GM18505 (cell line): ENCODE measurements at regions not wholly inside any gene's neighbourhood (a gene's known extent, or its start where the extent isn't known, plus 50 kb on each side); places are given as distances from the start of the nearest gene placed in this dataset.

ENCODE experiments used
- ATAC-seq: cut with Tn5 transposase; IDR thresholded peaks from one replicate; pipeline ENCODE4 v1.9.1; 2021; ENCODE audit not compliant: unreplicated experiment
- POLR2A ChIP-seq: IDR thresholded peaks from 4 replicates; pipeline ENCODE4 v1.6.1; 2011; ENCODE audit warnings: borderline replicate concordance; ENCODE audit not compliant: insufficient read depth, insufficient read length; ENCODE audit errors: extremely low read depth

GRCh38 chr6:159378411-159379328 is 209.5 kb downstream of the FNDC1 start:
- no peak for TF ChIP-seq POLR2A
- no peak for ATAC-seq

GRCh38 chr6:159376516-159377158 is 207.4 kb downstream of the FNDC1 start:
- TF ChIP-seq POLR2A, result no peak
- no peak for ATAC-seq

- no peak for ATAC-seq
Observed at GRCh38 chr6:159375014-159375413, 205.8 kb downstream of the FNDC1 start.

GRCh38 chr6:159373670-159374069 is 204.5 kb downstream of the FNDC1 start:
- ATAC-seq, result no peak
- no peak for TF ChIP-seq POLR2A

More at GRCh38 chr6:159375014-159375413, 205.8 kb downstream of the FNDC1 start:
- no peak for TF ChIP-seq POLR2A

GRCh38 chr6:159372333-159372732 is 203.1 kb downstream of the FNDC1 start:
- ATAC-seq, result no peak
- no peak for TF ChIP-seq POLR2A

GRCh38 chr6:159360306-159360705 is 191.1 kb downstream of the FNDC1 start:
- ATAC-seq, result no peak

GRCh38 chr6:159359581-159360297 is 190.5 kb downstream of the FNDC1 start:
- TF ChIP-seq POLR2A, result no peak
- no peak for ATAC-seq

More at GRCh38 chr6:159360306-159360705, 191.1 kb downstream of the FNDC1 start:
- TF ChIP-seq POLR2A, result no peak

GRCh38 chr6:159358562-159358961 is 189.4 kb downstream of the FNDC1 start:
- ATAC-seq, result no peak
- TF ChIP-seq POLR2A, result no peak

- TF ChIP-seq POLR2A, result no peak
Observed at GRCh38 chr6:159357211-159357915, 188.2 kb downstream of the FNDC1 start.

GRCh38 chr6:159353193-159353592 is 184.0 kb downstream of the FNDC1 start:
- no peak for TF ChIP-seq POLR2A

More at GRCh38 chr6:159357211-159357915, 188.2 kb downstream of the FNDC1 start:
- ATAC-seq, result no peak

GRCh38 chr6:159351707-159352106 is 182.5 kb downstream of the FNDC1 start:
- no peak for TF ChIP-seq POLR2A
- no peak for ATAC-seq

More at GRCh38 chr6:159353193-159353592, 184.0 kb downstream of the FNDC1 start:
- no peak for ATAC-seq

- no peak for TF ChIP-seq POLR2A
- ATAC-seq, result no peak
Observed at GRCh38 chr6:159349915-159350314, 180.7 kb downstream of the FNDC1 start.

- ATAC-seq, result no peak
- TF ChIP-seq POLR2A, result no peak
Observed at GRCh38 chr6:159343709-159344108, 174.5 kb downstream of the FNDC1 start.

GRCh38 chr6:159342146-159342545 is 172.9 kb downstream of the FNDC1 start:
- no peak for TF ChIP-seq POLR2A
- no peak for ATAC-seq

GRCh38 chr6:159334068-159334467 is 164.9 kb downstream of the FNDC1 start:
- no peak for TF ChIP-seq POLR2A
- no peak for ATAC-seq
